ENCODE measurements at regions not wholly inside any gene's neighbourhood (a gene's known extent, or its start where the extent isn't known, plus 50 kb on each side); places are given as distances from the start of the nearest gene placed in this dataset.

DNA sequence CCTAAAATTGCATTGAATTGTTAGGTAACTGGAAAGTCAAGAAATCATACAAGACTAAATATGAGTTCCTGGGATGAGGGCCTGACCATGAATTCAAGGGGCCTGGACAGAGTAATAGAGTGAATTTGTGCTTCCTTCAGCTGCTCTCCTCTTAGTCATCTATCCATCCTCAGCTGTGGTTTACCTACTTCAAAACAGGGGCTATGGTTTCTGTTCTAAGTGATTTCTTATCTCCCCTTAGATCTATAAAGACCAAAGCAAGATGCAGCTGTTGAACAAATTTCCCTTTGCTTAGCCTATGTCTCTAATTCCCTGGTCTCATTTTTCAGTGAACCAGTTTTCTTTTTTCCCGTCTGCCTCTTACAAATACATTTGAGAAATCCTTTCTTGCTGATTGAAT lies 428.5 kb downstream of the FAM181B start:
- no peak for TF ChIP-seq CTCF (IDR thresholded peaks at IDR 0.05)
- no peak overlapping the region for H3K27ac Mint-ChIP-seq
- no peaks in the 10 kb centered on the region for H3K4me1 Mint-ChIP-seq
- H3K27me3 Mint-ChIP-seq (ENCODE audit: low read depth, poor library complexity) = peaks cover under 1% of the 10 kb centered on the region
- H3K36me3 Mint-ChIP-seq (ENCODE audit: low read depth) = no peaks in the 10 kb centered on the region
- H3K9me3 Mint-ChIP-seq = no peaks in the 10 kb centered on the region
- no peak overlapping the region for H3K4me3 Mint-ChIP-seq
- DNase-seq = no peak

DNA sequence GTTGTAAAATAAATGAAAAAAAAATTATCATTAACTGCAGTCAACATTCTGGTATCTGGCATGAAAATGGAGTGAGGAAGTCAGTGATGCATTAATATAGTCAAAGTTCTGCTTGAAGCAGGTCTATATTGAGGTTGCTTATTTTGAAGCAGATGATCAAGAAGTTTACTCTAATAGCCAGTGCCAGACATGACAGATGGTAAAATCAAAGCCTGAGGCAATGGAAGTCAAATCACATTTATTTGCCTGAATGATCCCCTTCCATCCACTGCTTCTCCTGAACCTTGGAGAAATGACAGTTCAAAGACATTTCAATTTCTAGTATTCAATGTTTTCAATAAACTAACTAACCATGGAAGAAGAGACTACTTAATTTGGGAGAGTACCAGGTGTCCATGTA lies 430.0 kb downstream of the FAM181B start:
- H3K4me1 Mint-ChIP-seq = no peaks in the 10 kb centered on the region
- no peak overlapping the region for H3K27ac Mint-ChIP-seq
- no peak overlapping the region for H3K4me3 Mint-ChIP-seq
- H3K36me3 Mint-ChIP-seq (ENCODE audit: low read depth) = no peaks in the 10 kb centered on the region
- no peak for TF ChIP-seq CTCF (IDR thresholded peaks at IDR 0.05)
- no peaks in the 10 kb centered on the region for H3K9me3 Mint-ChIP-seq
- no peaks in the 10 kb centered on the region for H3K27me3 Mint-ChIP-seq (ENCODE audit: low read depth, poor library complexity)
- DNase-seq = no peak

DNA sequence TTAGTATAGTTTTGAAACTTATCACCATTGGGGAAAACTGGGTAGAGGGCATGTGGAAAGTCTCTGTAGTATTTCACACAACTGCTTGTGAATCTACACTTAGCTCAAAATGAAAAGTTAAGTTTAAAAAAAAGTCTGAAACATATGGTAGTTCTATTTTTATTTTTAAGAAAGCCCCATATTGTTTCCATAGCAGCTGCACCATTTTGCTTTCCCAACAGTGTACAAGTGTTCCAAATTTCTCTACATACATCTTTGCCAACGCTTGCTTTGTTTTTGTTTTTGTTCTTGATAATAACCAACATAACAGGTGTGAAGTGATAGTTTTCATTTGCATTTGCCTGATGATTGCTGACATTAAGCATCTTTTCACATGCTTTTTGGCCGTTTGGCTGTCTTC lies 445.2 kb downstream of the FAM181B start:
- Mint-ChIP-seq H3K36me3 (ENCODE audit: low read depth) (no peaks in the 10 kb centered on the region), H3K4me1 (no peaks in the 10 kb centered on the region), H3K4me3 (no peak overlapping the region), H3K27me3 (ENCODE audit: low read depth, poor library complexity) (peaks cover 11% of the 10 kb centered on the region), H3K9me3 (peaks cover 8% of the 10 kb centered on the region), H3K27ac (no peak overlapping the region)
- DNase-seq = no peak
- TF ChIP-seq CTCF (IDR thresholded peaks at IDR 0.05) = no peak

- Mint-ChIP-seq H3K27ac (no peak overlapping the region), H3K4me3 (no peak overlapping the region), H3K27me3 (ENCODE audit: low read depth, poor library complexity) (no peaks in the 10 kb centered on the region), H3K36me3 (ENCODE audit: low read depth) (no peaks in the 10 kb centered on the region), H3K4me1 (no peaks in the 10 kb centered on the region), H3K9me3 (no peaks in the 10 kb centered on the region)
- no peak for TF ChIP-seq CTCF (IDR thresholded peaks at IDR 0.05)
- DNase-seq = no peak
Measured at GRCh38 chr11:82270870-82271269, 462.8 kb downstream of the FAM181B start.

GRCh38 chr11:82268627-82269026 lies 465.0 kb downstream of the FAM181B start:
- Mint-ChIP-seq H3K4me3 (no peak overlapping the region), H3K4me1 (no peaks in the 10 kb centered on the region), H3K27ac (no peak overlapping the region), H3K27me3 (ENCODE audit: low read depth, poor library complexity) (no peaks in the 10 kb centered on the region), H3K9me3 (no peaks in the 10 kb centered on the region), H3K36me3 (ENCODE audit: low read depth) (no peaks in the 10 kb centered on the region)
- no peak for DNase-seq
- no peak for TF ChIP-seq CTCF (IDR thresholded peaks at IDR 0.05)

DNA sequence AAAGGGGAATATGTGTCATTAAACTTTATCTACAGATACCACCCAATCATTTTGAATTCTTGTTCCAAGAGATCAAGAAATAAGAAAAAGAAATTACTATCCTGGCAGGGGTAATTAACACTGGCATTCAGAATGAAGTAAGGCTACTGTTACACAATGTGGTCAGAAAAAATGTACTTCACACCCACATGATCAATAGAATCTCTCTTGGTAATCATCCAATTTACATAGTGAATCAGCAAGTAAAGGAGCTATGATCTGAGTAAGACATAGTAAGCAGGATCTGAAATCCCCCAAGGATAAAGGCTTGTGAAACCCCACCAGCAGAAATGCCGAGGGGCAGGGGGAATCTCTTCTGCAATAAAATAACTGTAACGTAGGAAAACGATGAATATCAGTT lies 466.5 kb downstream of the FAM181B start:
- no peak for TF ChIP-seq CTCF (IDR thresholded peaks at IDR 0.05)
- Mint-ChIP-seq H3K4me3 (no peak overlapping the region), H3K36me3 (ENCODE audit: low read depth) (no peaks in the 10 kb centered on the region), H3K27ac (no peak overlapping the region), H3K4me1 (no peaks in the 10 kb centered on the region), H3K9me3 (no peaks in the 10 kb centered on the region), H3K27me3 (ENCODE audit: low read depth, poor library complexity) (no peaks in the 10 kb centered on the region)
- DNase-seq = no peak

Data from nephron progenitor cell (in vitro differentiated cells).